WI38 (cell line): ENCODE measurements at regions not wholly inside any gene's neighbourhood (a gene's known extent, or its start where the extent isn't known, plus 50 kb on each side); places are given as distances from the start of the nearest gene placed in this dataset.

Source experiments
- H3K4me3 ChIP-seq: 2 replicates; pipeline ENCODE4 v1.5.1; 2011; ENCODE audit warnings: low read depth, mild to moderate bottlenecking, control low read depth, low read length
- CTCF ChIP-seq: IDR thresholded peaks from 2 replicates; pipeline ENCODE4 v1.5.1; 2012; ENCODE audit warnings: low read depth, mild to moderate bottlenecking, control low read depth, low read length

- no peak overlapping the region for H3K4me3 ChIP-seq
- no peak for TF ChIP-seq CTCF
These were observed 128.0 kb upstream of the FAM83B start for GRCh38 chr6:54718541-54719023.

GRCh38 chr6:54719131-54719530 is 127.4 kb upstream of the FAM83B start:
- H3K4me3 ChIP-seq = no peak overlapping the region
- TF ChIP-seq CTCF = no peak

GRCh38 chr6:54719633-54720032 is 126.9 kb upstream of the FAM83B start:
- TF ChIP-seq CTCF = no peak
- H3K4me3 ChIP-seq = no peak overlapping the region

GRCh38 chr6:54722328-54722727 is 124.2 kb upstream of the FAM83B start:
- H3K4me3 ChIP-seq = no peak overlapping the region
- TF ChIP-seq CTCF = no peak

- no peak overlapping the region for H3K4me3 ChIP-seq
- TF ChIP-seq CTCF = no peak
These were observed 116.9 kb upstream of the FAM83B start for GRCh38 chr6:54729716-54730115.

GRCh38 chr6:54730767-54731630 is 115.6 kb upstream of the FAM83B start:
- no peak for TF ChIP-seq CTCF
- H3K4me3 ChIP-seq = no peak overlapping the region

GRCh38 chr6:54737247-54737646 is 109.3 kb upstream of the FAM83B start:
- no peak for TF ChIP-seq CTCF
- no peak overlapping the region for H3K4me3 ChIP-seq
